Hepatocyte (in vitro differentiated cells): ENCODE measurements at regions not wholly inside any gene's neighbourhood (a gene's known extent, or its start where the extent isn't known, plus 50 kb on each side); places are given as distances from the start of the nearest gene placed in this dataset.

ENCODE experiments used
- DNase-seq: peaks from one replicate; pipeline ENCODE4 v3.0.0-alpha.2; 2016; ENCODE audit warnings: low spot score
- H2AFZ ChIP-seq: fragments of 200-600 bp; sonication (generic); 2 replicates; pipeline ENCODE4 v1.6.0; 2016; ENCODE audit warnings: antibody characterized with exemption, mild to moderate bottlenecking
- H3K27ac ChIP-seq: fragments of 200-600 bp; sonication (generic); 2 replicates; pipeline ENCODE4 v1.5.1; 2016; ENCODE audit warnings: mild to moderate bottlenecking
- H3K27me3 ChIP-seq: fragments of 200-600 bp; sonication (generic); 2 replicates; pipeline ENCODE4 v1.6.1; 2016
- H3K36me3 ChIP-seq: fragments of 200-600 bp; sonication (generic); replicated peaks from 2 replicates; pipeline ENCODE4 v1.5.1; 2016; ENCODE audit warnings: low read depth; ENCODE audit not compliant: insufficient read depth
- H3K4me1 ChIP-seq: fragments of 200-600 bp; sonication (generic); 2 replicates; pipeline ENCODE4 v1.5.1; 2016; ENCODE audit warnings: mild to moderate bottlenecking, moderate library complexity; ENCODE audit not compliant: insufficient read depth
- H3K4me2 ChIP-seq: fragments of 200-600 bp; sonication (generic); 2 replicates; pipeline ENCODE4 v1.6.0; 2016
- H3K4me3 ChIP-seq: fragments of 200-600 bp; sonication (generic); 2 replicates; pipeline ENCODE4 v1.5.1; 2016; ENCODE audit warnings: mild to moderate bottlenecking
- H3K79me2 ChIP-seq: fragments of 200-600 bp; sonication (generic); 2 replicates; pipeline ENCODE4 v1.6.0; 2017; ENCODE audit warnings: mild to moderate bottlenecking
- H3K9me2 ChIP-seq: fragments of 200-600 bp; sonication (generic); replicated peaks from 2 replicates; pipeline ENCODE4 v1.6.0; 2017; ENCODE audit warnings: mild to moderate bottlenecking; ENCODE audit not compliant: insufficient read depth
- H3K9me3 ChIP-seq: fragments of 200-600 bp; sonication (generic); 2 replicates; pipeline ENCODE4 v1.5.1; 2016; ENCODE audit warnings: low read depth, mild to moderate bottlenecking
- H4K20me1 ChIP-seq: fragments of 200-600 bp; sonication (generic); 2 replicates; pipeline ENCODE4 v1.6.0; 2016; ENCODE audit warnings: mild to moderate bottlenecking; ENCODE audit not compliant: insufficient read depth, poor library complexity, severe bottlenecking
- EZH2 ChIP-seq: fragments of 200-600 bp; sonication (generic); IDR thresholded peaks from 2 replicates; pipeline ENCODE4 v1.6.1; 2016; ENCODE audit warnings: antibody characterized with exemption, mild to moderate bottlenecking, borderline replicate concordance
- EZH2phosphoT487 ChIP-seq: fragments of 200-600 bp; sonication (generic); IDR thresholded peaks from one replicate; pipeline ENCODE4 v1.6.1; 2018; ENCODE audit warnings: antibody characterized with exemption, mild to moderate bottlenecking, low read depth, moderate library complexity; ENCODE audit not compliant: unreplicated experiment, severe bottlenecking
- WGBS: methylation state at CpG from one replicate; pipeline ENCODE4 v1.1.6; 2016; ENCODE audit warnings: low lambda C conversion rate; ENCODE audit errors: missing lambda C conversion rate; 5-methylcytosine and 5-hydroxymethylcytosine counted together
- TF ChIP-seq, protein P1 (sequence below): fragments of 200-600 bp; sonication (generic); IDR thresholded peaks from 2 replicates; pipeline ENCODE4 v1.5.1; 2016; ENCODE audit warnings: antibody characterized with exemption, mild to moderate bottlenecking; ENCODE audit not compliant: poor library complexity

GRCh38 chr2:16282511-16282910, 342.2 kb downstream of the MYCN start:
- Histone ChIP-seq H3K79me2 (no peaks in the 10 kb centered on the region), H3K27me3 (no peaks in the 10 kb centered on the region), H3K4me3 (no peak overlapping the region), H3K27ac (no peak overlapping the region), H2AFZ (no peak overlapping the region), H3K9me3 (no peaks in the 10 kb centered on the region), H3K4me2 (no peak overlapping the region), H3K4me1 (no peaks in the 10 kb centered on the region), H4K20me1 (no peaks in the 10 kb centered on the region), H3K36me3 (no peaks in the 10 kb centered on the region), H3K9me2 (no peaks in the 10 kb centered on the region)
- TF ChIP-seq EZH2phosphoT487 (no peak), EZH2 (no peak)
- TF ChIP-seq, protein P1, sequence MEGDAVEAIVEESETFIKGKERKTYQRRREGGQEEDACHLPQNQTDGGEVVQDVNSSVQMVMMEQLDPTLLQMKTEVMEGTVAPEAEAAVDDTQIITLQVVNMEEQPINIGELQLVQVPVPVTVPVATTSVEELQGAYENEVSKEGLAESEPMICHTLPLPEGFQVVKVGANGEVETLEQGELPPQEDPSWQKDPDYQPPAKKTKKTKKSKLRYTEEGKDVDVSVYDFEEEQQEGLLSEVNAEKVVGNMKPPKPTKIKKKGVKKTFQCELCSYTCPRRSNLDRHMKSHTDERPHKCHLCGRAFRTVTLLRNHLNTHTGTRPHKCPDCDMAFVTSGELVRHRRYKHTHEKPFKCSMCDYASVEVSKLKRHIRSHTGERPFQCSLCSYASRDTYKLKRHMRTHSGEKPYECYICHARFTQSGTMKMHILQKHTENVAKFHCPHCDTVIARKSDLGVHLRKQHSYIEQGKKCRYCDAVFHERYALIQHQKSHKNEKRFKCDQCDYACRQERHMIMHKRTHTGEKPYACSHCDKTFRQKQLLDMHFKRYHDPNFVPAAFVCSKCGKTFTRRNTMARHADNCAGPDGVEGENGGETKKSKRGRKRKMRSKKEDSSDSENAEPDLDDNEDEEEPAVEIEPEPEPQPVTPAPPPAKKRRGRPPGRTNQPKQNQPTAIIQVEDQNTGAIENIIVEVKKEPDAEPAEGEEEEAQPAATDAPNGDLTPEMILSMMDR, result no peak
- DNase-seq, result no peak
- WGBS, result 86% methylated on average over 2 of the region's 2 CpGs

DNA sequence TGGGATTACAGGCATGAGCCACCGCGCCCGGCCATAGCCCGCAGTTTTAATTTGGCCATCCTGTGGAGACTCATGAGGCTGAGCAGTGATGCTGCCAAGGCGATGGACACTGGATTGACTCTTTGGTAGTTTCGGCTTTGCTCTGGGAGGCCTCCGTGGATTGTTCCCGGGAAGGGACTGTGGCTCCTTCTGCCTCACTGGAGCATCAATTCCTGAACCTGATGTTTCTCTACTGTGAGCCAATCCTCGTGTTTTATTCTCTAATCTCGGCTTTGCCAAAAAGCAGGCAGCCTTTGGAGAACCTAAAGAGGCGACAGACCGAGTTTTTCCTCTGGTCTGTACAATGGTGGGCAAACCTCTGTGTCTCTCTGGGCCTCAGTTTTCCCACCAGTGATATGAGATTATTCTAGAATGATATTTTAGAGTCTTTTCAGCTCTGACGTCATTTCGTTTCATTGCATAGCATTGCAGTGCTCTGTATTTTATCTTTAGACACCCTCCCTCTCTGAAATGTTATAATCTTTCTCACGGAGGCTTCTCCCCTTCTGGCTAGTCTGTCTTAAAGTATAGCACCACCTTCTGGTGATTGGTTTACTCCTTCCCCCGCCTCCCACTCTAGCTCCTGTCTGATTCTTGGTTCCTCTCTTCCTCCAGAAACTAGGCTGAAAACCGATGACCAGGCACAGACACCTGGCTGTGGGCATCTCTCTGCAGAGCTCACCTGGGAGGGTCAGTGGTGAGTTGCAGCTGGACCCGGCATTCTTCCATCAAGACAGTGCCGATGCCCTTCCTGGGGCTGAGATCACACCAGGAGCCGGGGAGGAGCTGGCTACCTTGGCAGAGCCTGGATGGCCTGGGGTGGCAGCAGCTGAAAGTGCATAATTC, 341.3 kb downstream of the MYCN start:
- no peaks in the 10 kb centered on the region for H3K27me3 ChIP-seq
- H3K9me2 ChIP-seq, result no peaks in the 10 kb centered on the region
- H3K4me1 ChIP-seq, result no peaks in the 10 kb centered on the region
- 70% methylated on average over 20 of the region's 20 CpGs for WGBS
- peak; percentile 78 for DNase-seq
- no peak overlapping the region for H3K27ac ChIP-seq
- no peak overlapping the region for H2AFZ ChIP-seq
- H3K36me3 ChIP-seq, result no peaks in the 10 kb centered on the region
- no peaks in the 10 kb centered on the region for H3K9me3 ChIP-seq
- no peak overlapping the region for H3K4me3 ChIP-seq
- no peak overlapping the region for H3K4me2 ChIP-seq
- H3K79me2 ChIP-seq, result no peaks in the 10 kb centered on the region
- no peak for TF ChIP-seq EZH2
- TF ChIP-seq, protein P1, result peak; percentile 69
- H4K20me1 ChIP-seq, result no peaks in the 10 kb centered on the region

- Histone ChIP-seq H4K20me1 (no peaks in the 10 kb centered on the region), H3K27me3 (no peaks in the 10 kb centered on the region), H3K9me3 (no peaks in the 10 kb centered on the region), H3K9me2 (no peaks in the 10 kb centered on the region), H3K36me3 (no peaks in the 10 kb centered on the region), H2AFZ (no peak overlapping the region), H3K79me2 (no peaks in the 10 kb centered on the region), H3K4me2 (no peak overlapping the region), H3K4me1 (no peaks in the 10 kb centered on the region), H3K27ac (no peak overlapping the region), H3K4me3 (no peak overlapping the region)
- no peak for DNase-seq
- WGBS, result 90% methylated on average over 3 of the region's 3 CpGs
- TF ChIP-seq EZH2phosphoT487 (no peak), EZH2 (no peak)
- TF ChIP-seq, protein P1, result no peak
Observed at GRCh38 chr2:16280081-16280480, 339.7 kb downstream of the MYCN start.
